ENCODE measurements at regions not wholly inside any gene's neighbourhood (a gene's known extent, or its start where the extent isn't known, plus 50 kb on each side); places are given as distances from the start of the nearest gene placed in this dataset.

DNA sequence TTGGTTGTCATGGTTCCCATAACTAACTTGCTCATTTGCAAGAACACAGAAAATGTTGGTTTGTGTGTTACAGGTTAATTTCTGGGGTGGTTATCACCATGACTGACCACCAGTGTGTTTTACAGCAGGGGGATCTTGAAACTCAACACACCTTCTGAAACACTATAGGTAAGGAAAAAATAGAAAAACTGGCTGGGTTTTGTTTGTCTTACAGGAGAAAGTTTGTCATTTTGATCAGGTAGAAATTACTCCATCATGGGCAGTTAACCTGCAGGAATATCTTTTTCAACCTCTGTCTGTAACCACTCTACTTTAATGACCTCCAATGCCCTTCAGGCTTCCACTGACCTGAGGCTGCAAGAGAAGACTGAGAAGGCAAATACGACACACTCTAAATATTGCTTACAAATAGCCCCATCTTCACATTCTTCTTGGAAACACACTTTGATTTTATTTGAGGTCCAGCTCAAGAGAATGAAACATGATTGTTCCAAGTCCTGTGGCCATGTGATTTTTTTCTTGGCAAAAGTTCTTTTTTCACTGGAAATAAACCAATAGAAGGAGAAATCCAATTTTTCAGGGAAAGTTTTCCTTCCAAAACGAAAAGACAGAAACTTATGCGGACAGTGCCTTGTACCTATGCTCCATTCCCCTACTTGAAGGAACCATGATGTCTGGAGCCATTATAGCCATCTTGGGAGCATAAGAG, 428.7 kb upstream of the SALL1 start:
- H3K4me3 ChIP-seq (ENCODE audit: control insufficient read depth, low read depth, low read length) = no peak overlapping the region
- no peak for DNase-seq (ENCODE audit: low read depth)
- TF ChIP-seq CTCF (conservative IDR thresholded peaks at IDR 0.05; ENCODE audit: control insufficient read depth, insufficient read depth, low read depth, low read length) = no peak

DNA sequence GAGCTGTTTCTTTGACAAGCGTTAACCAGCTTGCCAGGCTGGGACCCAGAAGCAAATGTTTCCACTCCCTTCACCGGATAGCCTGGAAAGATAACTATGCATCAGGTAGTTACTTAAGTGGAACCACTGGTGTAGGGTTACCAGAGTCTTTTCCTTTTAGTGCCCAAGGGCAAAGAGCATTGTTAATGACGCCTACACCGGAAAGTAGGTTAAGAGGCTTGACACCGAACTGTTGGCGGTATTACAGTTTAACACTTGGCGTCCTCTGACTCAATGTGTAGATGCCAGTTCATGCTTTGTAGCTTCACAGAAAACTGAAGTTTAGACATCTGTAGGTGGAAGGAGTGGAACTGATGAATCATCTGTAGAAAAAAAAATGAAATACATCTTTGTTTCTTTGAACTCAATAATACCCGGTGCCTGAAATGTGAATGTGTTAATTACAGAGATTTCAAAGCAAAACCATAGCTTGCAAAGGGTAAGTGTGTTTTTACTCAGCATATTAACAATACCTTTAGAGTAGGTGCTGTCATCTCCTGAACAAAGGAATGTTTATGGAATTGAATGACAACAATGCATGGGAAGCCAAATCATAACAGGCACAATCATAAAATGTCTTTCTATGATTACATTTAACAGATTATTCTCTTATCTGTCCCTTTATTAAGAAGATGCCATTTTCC, 426.7 kb upstream of the SALL1 start:
- TF ChIP-seq CTCF (conservative IDR thresholded peaks at IDR 0.05; ENCODE audit: control insufficient read depth, insufficient read depth, low read depth, low read length) = no peak
- peak; percentile 48 for DNase-seq (ENCODE audit: low read depth)
- H3K4me3 ChIP-seq (ENCODE audit: control insufficient read depth, low read depth, low read length) = no peak overlapping the region

GRCh38 chr16:51576498-51577195, 425.6 kb upstream of the SALL1 start:
- no peak for DNase-seq (ENCODE audit: low read depth)
- no peak for TF ChIP-seq CTCF (conservative IDR thresholded peaks at IDR 0.05; ENCODE audit: control insufficient read depth, insufficient read depth, low read depth, low read length)

GRCh38 chr16:51573191-51573590, 422.1 kb upstream of the SALL1 start:
- H3K4me3 ChIP-seq (ENCODE audit: control insufficient read depth, low read depth, low read length) = no peak overlapping the region
- DNase-seq (ENCODE audit: low read depth) = no peak
- no peak for TF ChIP-seq CTCF (conservative IDR thresholded peaks at IDR 0.05; ENCODE audit: control insufficient read depth, insufficient read depth, low read depth, low read length)

More at GRCh38 chr16:51576498-51577195, 425.6 kb upstream of the SALL1 start:
- no peak overlapping the region for H3K4me3 ChIP-seq (ENCODE audit: control insufficient read depth, low read depth, low read length)

DNA sequence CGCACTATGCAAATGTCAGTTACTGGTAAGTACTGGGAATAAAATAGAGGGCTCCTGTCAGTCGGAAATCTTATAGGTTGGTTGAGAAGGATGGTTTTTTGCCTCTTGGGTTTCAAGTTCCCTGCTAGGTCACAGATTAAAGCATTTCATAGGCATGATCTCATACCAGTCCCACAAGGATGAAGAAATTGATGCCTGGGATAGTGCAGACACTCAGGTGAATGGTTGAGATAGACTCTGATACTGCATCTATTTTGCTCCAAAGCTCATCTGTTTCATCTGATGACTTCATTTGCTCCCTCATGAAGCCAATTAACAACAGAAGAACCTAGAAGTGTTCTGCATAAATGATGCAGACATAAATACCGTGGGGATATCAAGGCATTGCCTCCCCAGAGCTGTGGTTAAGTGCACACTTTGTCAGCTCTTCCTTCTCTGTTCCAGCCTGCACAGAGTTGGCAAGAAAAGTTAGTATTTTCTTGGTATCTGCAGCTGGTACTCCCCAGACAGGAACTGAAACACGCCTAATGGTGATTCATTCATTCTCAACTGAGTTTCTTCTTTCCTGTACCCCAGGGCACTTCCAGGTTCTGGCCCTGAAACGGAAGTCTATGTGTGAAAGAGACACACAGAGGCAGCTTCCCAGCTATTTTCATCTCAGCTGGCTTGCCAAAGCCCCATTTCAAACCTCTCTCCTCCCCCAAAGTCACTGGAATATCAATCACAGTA, 418.3 kb upstream of the SALL1 start:
- no peak for TF ChIP-seq CTCF (conservative IDR thresholded peaks at IDR 0.05; ENCODE audit: control insufficient read depth, insufficient read depth, low read depth, low read length)
- DNase-seq (ENCODE audit: low read depth) = peak; percentile 40
- no peak overlapping the region for H3K4me3 ChIP-seq (ENCODE audit: control insufficient read depth, low read depth, low read length)

DNA sequence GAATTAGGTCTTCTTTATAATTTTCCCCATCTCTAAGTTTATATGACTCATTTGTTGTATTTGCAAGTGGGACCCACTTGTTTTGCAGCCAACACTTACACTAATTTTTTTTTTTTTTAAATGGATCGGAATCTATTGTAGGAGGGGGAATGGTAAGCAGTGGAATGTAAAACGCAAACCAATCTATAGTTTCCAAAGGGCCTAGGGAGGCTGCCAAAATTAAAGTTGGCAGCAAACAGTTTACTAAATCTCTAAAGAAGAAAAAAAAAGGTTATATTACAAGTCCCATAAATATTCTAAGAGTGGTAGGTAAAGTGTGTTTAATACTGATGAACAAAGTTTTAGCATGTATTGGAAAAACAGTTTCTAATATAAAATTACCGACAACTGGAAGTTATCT, 416.8 kb upstream of the SALL1 start:
- DNase-seq (ENCODE audit: low read depth) = no peak
- no peak overlapping the region for H3K4me3 ChIP-seq (ENCODE audit: control insufficient read depth, low read depth, low read length)
- no peak for TF ChIP-seq CTCF (conservative IDR thresholded peaks at IDR 0.05; ENCODE audit: control insufficient read depth, insufficient read depth, low read depth, low read length)
